GM23338 (cell line): ENCODE measurements at regions not wholly inside any gene's neighbourhood (a gene's known extent, or its start where the extent isn't known, plus 50 kb on each side); places are given as distances from the start of the nearest gene placed in this dataset.

ENCODE experiments used
- ATAC-seq: fragments of 200-7000 bp; cut with Tn5 transposase; 3 replicates; pipeline ENCODE4 v1.9.1; 2020
- DNase-seq: peaks from one replicate; pipeline ENCODE4 v3.0.0-alpha.2; 2015; ENCODE audit warnings: low spot score
- H2AFZ ChIP-seq: fragments of 200-600 bp; sonication (generic); 2 replicates; pipeline ENCODE4 v1.8.0; 2016; ENCODE audit warnings: antibody characterized with exemption, mild to moderate bottlenecking, moderate library complexity
- H3F3A ChIP-seq: fragments of 200-600 bp; sonication (generic); replicated peaks from 2 replicates; pipeline ENCODE4 v1.8.0; 2017; ENCODE audit warnings: antibody characterized with exemption, mixed run types, low read depth
- H3K27ac ChIP-seq: fragments of 200-600 bp; sonication (generic); 2 replicates; pipeline ENCODE4 v1.6.1; 2016; ENCODE audit warnings: low read depth
- H3K27me3 ChIP-seq: fragments of 200-600 bp; sonication (generic); 2 replicates; pipeline ENCODE4 v1.8.0; 2016; ENCODE audit warnings: mild to moderate bottlenecking, mixed run types, moderate library complexity; ENCODE audit not compliant: insufficient read depth
- H3K36me3 ChIP-seq: fragments of 200-600 bp; sonication (generic); 2 replicates; pipeline ENCODE4 v1.8.0; 2016; ENCODE audit warnings: mild to moderate bottlenecking; ENCODE audit not compliant: insufficient read depth
- H3K4me1 ChIP-seq: fragments of 200-600 bp; sonication (generic); 2 replicates; pipeline ENCODE4 v1.8.0; 2016; ENCODE audit warnings: mild to moderate bottlenecking, moderate library complexity; ENCODE audit not compliant: insufficient read depth
- H3K4me2 ChIP-seq: fragments of 200-600 bp; sonication (generic); 2 replicates; pipeline ENCODE4 v1.7.1; 2017; ENCODE audit warnings: mixed run types
- H3K4me3 ChIP-seq: fragments of 200-600 bp; sonication (generic); 2 replicates; pipeline ENCODE4 v1.6.1; 2016; ENCODE audit warnings: mixed run types
- H3K79me2 ChIP-seq: fragments of 200-600 bp; sonication (generic); replicated peaks from 2 replicates; pipeline ENCODE4 v1.8.0; 2017; ENCODE audit warnings: mild to moderate bottlenecking; ENCODE audit not compliant: insufficient read depth
- H3K9me2 ChIP-seq: fragments of 200-600 bp; sonication (generic); 2 replicates; pipeline ENCODE4 v1.8.0; 2017; ENCODE audit not compliant: insufficient read depth
- H4K20me1 ChIP-seq: fragments of 200-600 bp; sonication (generic); replicated peaks from 2 replicates; pipeline ENCODE4 v1.8.0; 2017; ENCODE audit warnings: mild to moderate bottlenecking; ENCODE audit not compliant: insufficient read depth
- H3K27ac Mint-ChIP-seq: 2 replicates; pipeline ENCODE4 v1.8.0; 2020; ENCODE audit warnings: inconsistent platforms, mild to moderate bottlenecking, moderate library complexity, mixed read lengths
- H3K27me3 Mint-ChIP-seq: 3 replicates; pipeline ENCODE4 v1.8.0; 2022; ENCODE audit warnings: low read depth, mild to moderate bottlenecking, moderate library complexity, mixed read lengths, inconsistent platforms; ENCODE audit not compliant: insufficient read depth, poor library complexity
- H3K36me3 Mint-ChIP-seq: 3 replicates; pipeline ENCODE4 v1.8.0; 2021; ENCODE audit warnings: low read depth, mild to moderate bottlenecking, inconsistent platforms, moderate library complexity, mixed read lengths
- H3K4me1 Mint-ChIP-seq: 3 replicates; pipeline ENCODE4 v1.8.0; 2020; ENCODE audit warnings: mild to moderate bottlenecking, inconsistent platforms, mixed read lengths
- H3K4me3 Mint-ChIP-seq: 3 replicates; pipeline ENCODE4 v1.8.0; 2021; ENCODE audit warnings: moderate library complexity, mild to moderate bottlenecking, inconsistent platforms, mixed read lengths
- H3K9me3 Mint-ChIP-seq: 3 replicates; pipeline ENCODE4 v1.8.0; 2020; ENCODE audit warnings: moderate library complexity, mild to moderate bottlenecking, inconsistent platforms, mixed read lengths
- CREB1 ChIP-seq: fragments of 250-450 bp; sonication (Bioruptor Pico); IDR thresholded peaks from 2 replicates; pipeline ENCODE4 v1.5.0; 2020; ENCODE audit warnings: low read depth, mild to moderate bottlenecking, moderate library complexity
- CTCF ChIP-seq, 2 experiments: fragments of 200-600 bp in 1 of 2; sonication (generic) in 1 of 2; conservative IDR thresholded peaks; 2 replicates each; pipeline versions ENCODE4 v1.5.1 to v1.6.1; 2016 to 2017; ENCODE audit warnings: antibody characterized with exemption in 2 of 2, low read depth in 2 of 2, mild to moderate bottlenecking in 2 of 2, moderate library complexity in 1 of 2
- EZH2 ChIP-seq: fragments of 200-600 bp; sonication (generic); IDR thresholded peaks from one replicate; pipeline ENCODE4 v1.8.0; 2017; ENCODE audit warnings: antibody characterized with exemption, mild to moderate bottlenecking, low read depth; ENCODE audit not compliant: unreplicated experiment
- EZH2phosphoT487 ChIP-seq: fragments of 200-600 bp; sonication (generic); IDR thresholded peaks from one replicate; pipeline ENCODE4 v1.8.1; 2018; ENCODE audit warnings: antibody characterized with exemption; ENCODE audit not compliant: unreplicated experiment
- NANOG ChIP-seq: IDR thresholded peaks from 2 replicates; pipeline ENCODE4 v1.6.1; 2016; ENCODE audit warnings: antibody characterized with exemption, borderline replicate concordance
- POLR2AphosphoS5 ChIP-seq: IDR thresholded peaks from 2 replicates; pipeline ENCODE4 v1.6.1; 2016; ENCODE audit warnings: antibody characterized with exemption, low read depth
- STAT1 ChIP-seq: IDR thresholded peaks from one replicate; pipeline ENCODE4 v1.6.1; 2016; ENCODE audit warnings: antibody characterized with exemption; ENCODE audit not compliant: unreplicated experiment
- ZNF114 ChIP-seq: fragments of 250-450 bp; sonication (Bioruptor Pico); IDR thresholded peaks from 2 replicates; pipeline ENCODE4 v1.5.0; 2020; ENCODE audit warnings: mild to moderate bottlenecking, moderate library complexity
- ZNF331 ChIP-seq: fragments of 250-450 bp; sonication (Bioruptor Pico); IDR thresholded peaks from 2 replicates; pipeline ENCODE4 v1.5.0; 2020; ENCODE audit warnings: low read depth, mild to moderate bottlenecking, moderate library complexity
- TF ChIP-seq, protein P1 (sequence below): IDR thresholded peaks from one replicate; pipeline ENCODE4 v1.6.1; 2018; ENCODE audit warnings: antibody characterized with exemption; ENCODE audit not compliant: unreplicated experiment
- TF ChIP-seq, protein P2 (sequence below): IDR thresholded peaks from 2 replicates; pipeline ENCODE4 v1.6.1; 2016; ENCODE audit warnings: antibody characterized with exemption

- TF ChIP-seq, protein P1, sequence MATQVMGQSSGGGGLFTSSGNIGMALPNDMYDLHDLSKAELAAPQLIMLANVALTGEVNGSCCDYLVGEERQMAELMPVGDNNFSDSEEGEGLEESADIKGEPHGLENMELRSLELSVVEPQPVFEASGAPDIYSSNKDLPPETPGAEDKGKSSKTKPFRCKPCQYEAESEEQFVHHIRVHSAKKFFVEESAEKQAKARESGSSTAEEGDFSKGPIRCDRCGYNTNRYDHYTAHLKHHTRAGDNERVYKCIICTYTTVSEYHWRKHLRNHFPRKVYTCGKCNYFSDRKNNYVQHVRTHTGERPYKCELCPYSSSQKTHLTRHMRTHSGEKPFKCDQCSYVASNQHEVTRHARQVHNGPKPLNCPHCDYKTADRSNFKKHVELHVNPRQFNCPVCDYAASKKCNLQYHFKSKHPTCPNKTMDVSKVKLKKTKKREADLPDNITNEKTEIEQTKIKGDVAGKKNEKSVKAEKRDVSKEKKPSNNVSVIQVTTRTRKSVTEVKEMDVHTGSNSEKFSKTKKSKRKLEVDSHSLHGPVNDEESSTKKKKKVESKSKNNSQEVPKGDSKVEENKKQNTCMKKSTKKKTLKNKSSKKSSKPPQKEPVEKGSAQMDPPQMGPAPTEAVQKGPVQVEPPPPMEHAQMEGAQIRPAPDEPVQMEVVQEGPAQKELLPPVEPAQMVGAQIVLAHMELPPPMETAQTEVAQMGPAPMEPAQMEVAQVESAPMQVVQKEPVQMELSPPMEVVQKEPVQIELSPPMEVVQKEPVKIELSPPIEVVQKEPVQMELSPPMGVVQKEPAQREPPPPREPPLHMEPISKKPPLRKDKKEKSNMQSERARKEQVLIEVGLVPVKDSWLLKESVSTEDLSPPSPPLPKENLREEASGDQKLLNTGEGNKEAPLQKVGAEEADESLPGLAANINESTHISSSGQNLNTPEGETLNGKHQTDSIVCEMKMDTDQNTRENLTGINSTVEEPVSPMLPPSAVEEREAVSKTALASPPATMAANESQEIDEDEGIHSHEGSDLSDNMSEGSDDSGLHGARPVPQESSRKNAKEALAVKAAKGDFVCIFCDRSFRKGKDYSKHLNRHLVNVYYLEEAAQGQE = no peak
- TF ChIP-seq CREB1 (CRISPR knock-in tag) (no peak), ZNF331 (CRISPR knock-in tag) (no peak), EZH2phosphoT487 (no peak), STAT1 (no peak)
- TF ChIP-seq, protein P2, sequence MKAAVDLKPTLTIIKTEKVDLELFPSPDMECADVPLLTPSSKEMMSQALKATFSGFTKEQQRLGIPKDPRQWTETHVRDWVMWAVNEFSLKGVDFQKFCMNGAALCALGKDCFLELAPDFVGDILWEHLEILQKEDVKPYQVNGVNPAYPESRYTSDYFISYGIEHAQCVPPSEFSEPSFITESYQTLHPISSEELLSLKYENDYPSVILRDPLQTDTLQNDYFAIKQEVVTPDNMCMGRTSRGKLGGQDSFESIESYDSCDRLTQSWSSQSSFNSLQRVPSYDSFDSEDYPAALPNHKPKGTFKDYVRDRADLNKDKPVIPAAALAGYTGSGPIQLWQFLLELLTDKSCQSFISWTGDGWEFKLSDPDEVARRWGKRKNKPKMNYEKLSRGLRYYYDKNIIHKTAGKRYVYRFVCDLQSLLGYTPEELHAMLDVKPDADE = no peak
These were observed 222.9 kb downstream of the MTERF1 start (continued) for GRCh38 chr7:91657483-91658071.

- no peaks in the 10 kb centered on the region for H3K4me1 Mint-ChIP-seq
- no peak overlapping the region for H3K4me3 ChIP-seq
- no peak overlapping the region for H3K27ac Mint-ChIP-seq
- no peaks in the 10 kb centered on the region for H3K36me3 Mint-ChIP-seq
- no peak overlapping the region for H3K27ac ChIP-seq
- no peaks in the 10 kb centered on the region for H3K9me3 Mint-ChIP-seq
- no peaks in the 10 kb centered on the region for H3F3A ChIP-seq
- no peak for TF ChIP-seq EZH2
- TF ChIP-seq STAT1 = no peak
- no peak for TF ChIP-seq CREB1 (CRISPR knock-in tag)
- no peak for TF ChIP-seq ZNF114 (CRISPR knock-in tag)
- no peak overlapping the region for H2AFZ ChIP-seq
- H3K4me2 ChIP-seq = no peak overlapping the region
- no peaks in the 10 kb centered on the region for H3K4me1 ChIP-seq
- no peaks in the 10 kb centered on the region for H3K36me3 ChIP-seq
- H4K20me1 ChIP-seq = no peaks in the 10 kb centered on the region
- DNase-seq (no peak), ATAC-seq (no peak)
- H3K79me2 ChIP-seq = no peaks in the 10 kb centered on the region
- peaks cover 5% of the 10 kb centered on the region for H3K27me3 Mint-ChIP-seq
- no peak overlapping the region for H3K4me3 Mint-ChIP-seq
- H3K9me2 ChIP-seq = no peaks in the 10 kb centered on the region
- H3K27me3 ChIP-seq = no peaks in the 10 kb centered on the region
These were observed 221.4 kb downstream of the MTERF1 start for GRCh38 chr7:91659096-91659495.

DNA sequence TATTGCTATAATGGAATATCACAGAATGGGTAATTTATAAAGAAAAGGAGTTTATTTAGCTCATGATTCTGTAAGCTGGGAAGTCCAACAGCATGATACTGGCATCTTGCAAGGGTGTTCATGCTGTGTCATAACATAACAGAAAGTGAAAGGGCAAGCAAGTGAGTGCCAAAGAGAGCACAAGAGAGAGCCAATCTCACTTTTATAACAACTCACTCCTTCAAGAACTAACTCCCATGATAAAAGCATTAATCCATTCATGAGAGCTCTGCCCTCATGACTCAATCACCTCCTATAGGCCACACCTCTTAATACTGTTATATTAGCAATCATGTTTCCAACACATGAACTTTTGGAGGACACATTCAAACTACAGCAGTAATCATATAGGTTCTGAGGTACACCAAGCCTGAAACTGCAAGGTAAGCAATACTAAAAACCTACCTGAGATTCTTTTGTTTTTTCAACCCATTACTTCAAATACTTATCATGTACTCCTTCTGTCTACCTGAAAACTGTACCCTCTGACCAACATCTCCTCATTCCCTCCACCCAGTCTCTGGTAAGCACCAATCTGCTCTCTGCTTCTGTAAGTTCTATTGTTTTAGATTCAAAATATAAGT is 219.7 kb downstream of the MTERF1 start:
- Histone ChIP-seq H3K79me2 (no peaks in the 10 kb centered on the region), H4K20me1 (no peaks in the 10 kb centered on the region), H3K4me2 (no peak overlapping the region), H3K27me3 (no peaks in the 10 kb centered on the region), H3K36me3 (no peaks in the 10 kb centered on the region), H3K4me1 (no peaks in the 10 kb centered on the region), H2AFZ (no peak overlapping the region), H3F3A (no peaks in the 10 kb centered on the region), H3K4me3 (no peak overlapping the region), H3K9me2 (no peaks in the 10 kb centered on the region), H3K27ac (no peak overlapping the region)
- Mint-ChIP-seq H3K36me3 (no peaks in the 10 kb centered on the region), H3K4me1 (no peaks in the 10 kb centered on the region), H3K9me3 (no peaks in the 10 kb centered on the region), H3K27me3 (peaks cover 5% of the 10 kb centered on the region), H3K4me3 (no peak overlapping the region), H3K27ac (no peak overlapping the region)
- ATAC-seq (no peak), DNase-seq (no peak)
- TF ChIP-seq CTCF (conservative IDR thresholded peaks at IDR 0.05; ENCODE audit: low read depth in 2 of 2) = no peak
- TF ChIP-seq EZH2phosphoT487 = no peak
- no peak for TF ChIP-seq NANOG
- TF ChIP-seq POLR2AphosphoS5 = no peak
